IPS-20b (cell line): ENCODE measurements at regions not wholly inside any gene's neighbourhood (a gene's known extent, or its start where the extent isn't known, plus 50 kb on each side); places are given as distances from the start of the nearest gene placed in this dataset.

Experiments
- H3K27ac ChIP-seq: one replicate; pipeline ENCODE4 v1.5.1; 2013; ENCODE audit warnings: low read length
- H3K27me3 ChIP-seq: 2 replicates; pipeline ENCODE4 v1.6.1; 2013; ENCODE audit warnings: mild to moderate bottlenecking, low read length, inconsistent platforms; ENCODE audit not compliant: insufficient read depth
- H3K36me3 ChIP-seq: 2 replicates; pipeline ENCODE4 v1.6.1; 2013; ENCODE audit warnings: low read depth, mild to moderate bottlenecking, inconsistent platforms, low read length, moderate library complexity; ENCODE audit not compliant: insufficient read depth
- H3K4me1 ChIP-seq: 2 replicates; pipeline ENCODE4 v1.6.1; 2013; ENCODE audit warnings: mild to moderate bottlenecking, control low read depth, inconsistent platforms, low read length, moderate library complexity; ENCODE audit not compliant: insufficient read depth
- H3K4me3 ChIP-seq: 2 replicates; pipeline ENCODE4 v1.5.1; 2013; ENCODE audit warnings: mild to moderate bottlenecking, low read length, inconsistent platforms
- H3K9ac ChIP-seq: 2 replicates; pipeline ENCODE4 v1.6.1; 2013; ENCODE audit warnings: low read depth, mild to moderate bottlenecking, inconsistent platforms, low read length, moderate library complexity
- H3K9me3 ChIP-seq: 2 replicates; pipeline ENCODE4 v1.6.1; 2013; ENCODE audit warnings: mild to moderate bottlenecking, low read depth, low read length, inconsistent platforms; ENCODE audit not compliant: insufficient read depth

- Histone ChIP-seq H3K9ac (no peak overlapping the region), H3K4me3 (no peak overlapping the region), H3K27ac (no peak overlapping the region), H3K27me3 (no peaks in the 10 kb centered on the region), H3K4me1 (no peaks in the 10 kb centered on the region), H3K36me3 (no peaks in the 10 kb centered on the region), H3K9me3 (no peaks in the 10 kb centered on the region)
Observed at GRCh38 chr3:137207616-137208015, 249.8 kb downstream of the IL20RB start.

DNA sequence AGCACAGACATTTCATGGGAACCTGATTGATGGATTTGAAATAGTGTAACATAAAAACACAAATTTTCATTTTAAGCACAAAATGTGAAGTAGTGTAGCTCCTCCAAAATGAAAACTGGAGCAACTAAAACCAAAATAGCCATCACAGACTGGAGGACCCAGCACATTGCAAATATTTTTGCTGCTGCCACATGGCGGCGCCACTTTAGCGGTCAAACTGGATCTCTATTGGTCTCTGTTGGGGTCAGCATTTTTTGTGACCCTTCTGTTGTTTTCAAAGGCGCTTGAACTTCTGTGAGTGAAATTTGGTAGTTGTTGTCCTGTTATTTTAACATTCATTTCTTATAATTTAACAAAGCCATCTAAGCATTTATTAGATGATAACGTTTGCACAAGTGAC is 259.9 kb downstream of the IL20RB start:
- no peaks in the 10 kb centered on the region for H3K27me3 ChIP-seq
- no peaks in the 10 kb centered on the region for H3K4me1 ChIP-seq
- H3K27ac ChIP-seq = no peak overlapping the region
- H3K9me3 ChIP-seq = no peaks in the 10 kb centered on the region
- H3K9ac ChIP-seq = no peak overlapping the region
- no peak overlapping the region for H3K4me3 ChIP-seq
- no peaks in the 10 kb centered on the region for H3K36me3 ChIP-seq

DNA sequence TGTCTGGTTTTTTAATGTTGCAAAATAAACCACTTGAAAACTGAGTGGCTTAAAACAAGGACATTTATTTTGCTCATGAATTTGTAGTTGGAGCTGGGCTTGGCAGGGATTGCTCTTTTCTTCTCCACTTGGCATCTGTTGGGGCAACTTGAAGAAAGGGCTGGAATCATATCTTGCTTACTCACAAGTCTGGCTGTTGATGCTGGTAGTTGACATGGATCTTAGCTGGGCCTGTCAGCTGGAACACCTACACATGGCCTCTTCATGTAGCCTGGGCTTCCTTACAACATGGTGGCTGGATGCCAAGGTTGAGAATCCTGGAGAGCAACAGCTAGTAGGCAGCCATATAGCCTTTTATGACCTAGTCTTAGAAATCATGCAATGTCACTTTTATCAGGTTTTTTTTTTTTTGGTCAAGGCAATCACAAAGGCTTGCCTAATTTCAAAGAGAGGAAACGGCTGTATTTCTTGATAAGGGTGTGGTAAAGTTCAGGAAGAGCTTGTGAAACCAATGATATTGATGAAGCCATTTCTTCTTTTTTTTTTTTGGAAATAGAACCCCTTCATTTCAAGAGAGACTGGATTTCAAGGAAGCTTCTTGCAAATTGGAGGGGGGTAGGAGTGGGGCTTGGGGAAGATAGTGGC is 262.1 kb downstream of the IL20RB start:
- no peak overlapping the region for H3K9ac ChIP-seq
- H3K9me3 ChIP-seq = no peaks in the 10 kb centered on the region
- H3K4me3 ChIP-seq = no peak overlapping the region
- no peak overlapping the region for H3K27ac ChIP-seq
- H3K27me3 ChIP-seq = no peaks in the 10 kb centered on the region
- H3K4me1 ChIP-seq = no peaks in the 10 kb centered on the region
- no peaks in the 10 kb centered on the region for H3K36me3 ChIP-seq

DNA sequence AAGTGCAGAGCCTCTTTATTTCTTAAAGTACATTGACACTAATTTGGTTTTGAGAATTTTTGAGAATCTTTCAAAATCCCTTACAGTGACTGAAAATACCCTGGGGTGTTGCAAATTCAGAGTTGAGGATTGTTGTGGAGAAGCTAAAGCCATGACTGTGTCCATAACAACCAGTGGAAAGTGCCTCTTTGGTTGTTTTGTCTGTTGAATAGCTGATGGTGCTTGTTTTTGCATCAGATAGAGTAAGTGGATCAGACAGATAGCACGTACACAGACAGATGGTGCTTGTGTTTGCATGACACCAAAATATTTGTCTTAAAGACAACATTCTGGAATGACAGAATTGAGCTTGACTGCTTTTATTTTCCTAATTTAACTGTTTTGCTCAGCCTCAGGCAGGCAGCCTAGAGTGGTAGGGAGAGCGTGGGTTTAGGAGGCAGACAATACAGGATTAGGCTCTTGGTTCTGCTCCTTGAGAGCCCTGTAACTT is 265.0 kb downstream of the IL20RB start:
- Histone ChIP-seq H3K27me3 (no peaks in the 10 kb centered on the region), H3K9me3 (no peaks in the 10 kb centered on the region), H3K4me3 (no peak overlapping the region), H3K4me1 (no peaks in the 10 kb centered on the region), H3K36me3 (no peaks in the 10 kb centered on the region), H3K9ac (no peak overlapping the region), H3K27ac (no peak overlapping the region)

- no peaks in the 10 kb centered on the region for H3K4me1 ChIP-seq
- no peaks in the 10 kb centered on the region for H3K27me3 ChIP-seq
- H3K27ac ChIP-seq = no peak overlapping the region
- H3K9me3 ChIP-seq = no peaks in the 10 kb centered on the region
- no peaks in the 10 kb centered on the region for H3K36me3 ChIP-seq
- no peak overlapping the region for H3K9ac ChIP-seq
- no peak overlapping the region for H3K4me3 ChIP-seq
Observed at GRCh38 chr3:137224464-137224863, 266.7 kb downstream of the IL20RB start.

GRCh38 chr3:137242836-137243400 is 285.1 kb downstream of the IL20RB start:
- Histone ChIP-seq H3K36me3 (no peaks in the 10 kb centered on the region), H3K27ac (no peak overlapping the region), H3K27me3 (no peaks in the 10 kb centered on the region), H3K4me3 (no peak overlapping the region), H3K9me3 (no peaks in the 10 kb centered on the region), H3K4me1 (no peaks in the 10 kb centered on the region), H3K9ac (no peak overlapping the region)

- Histone ChIP-seq H3K9me3 (no peaks in the 10 kb centered on the region), H3K36me3 (no peaks in the 10 kb centered on the region), H3K4me1 (no peaks in the 10 kb centered on the region), H3K27ac (no peak overlapping the region), H3K4me3 (no peak overlapping the region), H3K27me3 (no peaks in the 10 kb centered on the region), H3K9ac (no peak overlapping the region)
Observed at GRCh38 chr3:137246491-137246890, 288.7 kb downstream of the IL20RB start.

- H3K36me3 ChIP-seq = no peaks in the 10 kb centered on the region
Observed at GRCh38 chr3:137249311-137249940, 291.6 kb downstream of the IL20RB start.

DNA sequence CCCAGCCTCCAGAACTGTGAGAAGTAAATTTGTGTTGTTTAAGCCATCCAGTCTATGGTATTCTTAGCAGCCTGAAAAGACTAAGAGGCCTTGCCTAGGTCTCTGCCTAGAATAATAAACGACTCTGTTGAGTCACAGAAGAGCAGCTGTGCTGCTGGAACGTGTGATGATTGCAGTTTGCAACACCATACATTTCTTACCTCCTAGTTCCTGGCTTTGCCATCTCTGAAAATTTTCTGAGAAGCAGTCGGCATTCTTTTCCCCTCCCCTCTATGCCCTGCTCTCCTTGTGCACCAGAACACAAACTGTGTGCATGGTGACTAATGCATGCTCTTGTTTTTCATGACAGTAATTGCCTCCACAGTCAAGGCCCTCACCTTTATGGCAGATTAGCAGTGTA is 301.3 kb downstream of the IL20RB start:
- Histone ChIP-seq H3K9me3 (no peaks in the 10 kb centered on the region; the same call in 1 of the 2 replicates), H3K27ac (no peak overlapping the region), H3K36me3 (no peaks in the 10 kb centered on the region), H3K4me1 (no peaks in the 10 kb centered on the region), H3K4me3 (no peak overlapping the region), H3K9ac (no peak overlapping the region), H3K27me3 (no peaks in the 10 kb centered on the region)

More at GRCh38 chr3:137249311-137249940, 291.6 kb downstream of the IL20RB start:
- H3K4me3 ChIP-seq = no peak overlapping the region
- H3K4me1 ChIP-seq = no peaks in the 10 kb centered on the region
- H3K9ac ChIP-seq = no peak overlapping the region
- no peak overlapping the region for H3K27ac ChIP-seq
- no peaks in the 10 kb centered on the region for H3K27me3 ChIP-seq
- no peaks in the 10 kb centered on the region; the same call in 1 of the 2 replicates for H3K9me3 ChIP-seq

GRCh38 chr3:137259701-137260100 is 301.9 kb downstream of the IL20RB start:
- H3K27me3 ChIP-seq = no peaks in the 10 kb centered on the region
- H3K4me1 ChIP-seq = no peaks in the 10 kb centered on the region
- H3K9ac ChIP-seq = no peak overlapping the region
- no peak overlapping the region for H3K4me3 ChIP-seq
- no peaks in the 10 kb centered on the region for H3K36me3 ChIP-seq
- no peak overlapping the region for H3K27ac ChIP-seq
- H3K9me3 ChIP-seq = no peaks in the 10 kb centered on the region

- Histone ChIP-seq H3K9me3 (no peaks in the 10 kb centered on the region), H3K27ac (no peak overlapping the region), H3K27me3 (no peaks in the 10 kb centered on the region), H3K4me3 (no peak overlapping the region), H3K9ac (no peak overlapping the region), H3K4me1 (peaks cover 2% of the 10 kb centered on the region; the same call in 1 of the 2 replicates), H3K36me3 (no peaks in the 10 kb centered on the region)
Observed at GRCh38 chr3:137264071-137264820, 306.5 kb downstream of the IL20RB start.
